ENCODE measurements at regions not wholly inside any gene's neighbourhood (a gene's known extent, or its start where the extent isn't known, plus 50 kb on each side); places are given as distances from the start of the nearest gene placed in this dataset.

- no peak for TF ChIP-seq CTCF (conservative IDR thresholded peaks at IDR 0.05)
- no peak for TF ChIP-seq ZFX (IDR thresholded peaks at IDR 0.05)
Observed at GRCh38 chr13:95411428-95412040, 110.3 kb upstream of the ABCC4 start.

Measured in C4-2B (cell line).